ENCODE measurements at regions not wholly inside any gene's neighbourhood (a gene's known extent, or its start where the extent isn't known, plus 50 kb on each side); places are given as distances from the start of the nearest gene placed in this dataset.

- Histone ChIP-seq H3K4me2 (ENCODE audit: low read depth, low read length) (no peak overlapping the region), H3K4me3 (ENCODE audit: low read length) (no peak overlapping the region), H2AFZ (ENCODE audit: low read length) (no peak overlapping the region), H3K79me2 (ENCODE audit: low read length) (no peaks in the 10 kb centered on the region), H4K20me1 (ENCODE audit: insufficient read depth, low read length) (no peaks in the 10 kb centered on the region), H3K27me3 (replicated peaks; ENCODE audit: insufficient read depth, low read length) (no peaks in the 10 kb centered on the region), H3F3A (ENCODE audit: insufficient read depth, low read length) (no peaks in the 10 kb centered on the region), H3K9ac (ENCODE audit: low read length) (no peak overlapping the region), H3K9me2 (replicated peaks; ENCODE audit: insufficient read depth, low read length) (no peaks in the 10 kb centered on the region), H3K27ac (ENCODE audit: low read length) (no peak overlapping the region), H3K36me3 (replicated peaks; ENCODE audit: insufficient read depth, low read length) (no peaks in the 10 kb centered on the region), H3K4me1 (ENCODE audit: low read length) (no peaks in the 10 kb centered on the region), H3K9me3 (replicated peaks; ENCODE audit: insufficient read depth, low read length) (no peaks in the 10 kb centered on the region)
- no peak for DNase-seq
- TF ChIP-seq EZH2 (optimal IDR thresholded peaks at IDR 0.05; ENCODE audit: low read depth, low read length) = no peak
- TF ChIP-seq, protein P1, sequence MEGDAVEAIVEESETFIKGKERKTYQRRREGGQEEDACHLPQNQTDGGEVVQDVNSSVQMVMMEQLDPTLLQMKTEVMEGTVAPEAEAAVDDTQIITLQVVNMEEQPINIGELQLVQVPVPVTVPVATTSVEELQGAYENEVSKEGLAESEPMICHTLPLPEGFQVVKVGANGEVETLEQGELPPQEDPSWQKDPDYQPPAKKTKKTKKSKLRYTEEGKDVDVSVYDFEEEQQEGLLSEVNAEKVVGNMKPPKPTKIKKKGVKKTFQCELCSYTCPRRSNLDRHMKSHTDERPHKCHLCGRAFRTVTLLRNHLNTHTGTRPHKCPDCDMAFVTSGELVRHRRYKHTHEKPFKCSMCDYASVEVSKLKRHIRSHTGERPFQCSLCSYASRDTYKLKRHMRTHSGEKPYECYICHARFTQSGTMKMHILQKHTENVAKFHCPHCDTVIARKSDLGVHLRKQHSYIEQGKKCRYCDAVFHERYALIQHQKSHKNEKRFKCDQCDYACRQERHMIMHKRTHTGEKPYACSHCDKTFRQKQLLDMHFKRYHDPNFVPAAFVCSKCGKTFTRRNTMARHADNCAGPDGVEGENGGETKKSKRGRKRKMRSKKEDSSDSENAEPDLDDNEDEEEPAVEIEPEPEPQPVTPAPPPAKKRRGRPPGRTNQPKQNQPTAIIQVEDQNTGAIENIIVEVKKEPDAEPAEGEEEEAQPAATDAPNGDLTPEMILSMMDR (IDR thresholded peaks at IDR 0.05; ENCODE audit: low read length) = no peak
- no peak for TF ChIP-seq EZH2phosphoT487 (IDR thresholded peaks at IDR 0.05; ENCODE audit: low read length)
These were observed 209.3 kb upstream of the ROPN1 start for GRCh38 chr3:124201226-124201625.

DNA sequence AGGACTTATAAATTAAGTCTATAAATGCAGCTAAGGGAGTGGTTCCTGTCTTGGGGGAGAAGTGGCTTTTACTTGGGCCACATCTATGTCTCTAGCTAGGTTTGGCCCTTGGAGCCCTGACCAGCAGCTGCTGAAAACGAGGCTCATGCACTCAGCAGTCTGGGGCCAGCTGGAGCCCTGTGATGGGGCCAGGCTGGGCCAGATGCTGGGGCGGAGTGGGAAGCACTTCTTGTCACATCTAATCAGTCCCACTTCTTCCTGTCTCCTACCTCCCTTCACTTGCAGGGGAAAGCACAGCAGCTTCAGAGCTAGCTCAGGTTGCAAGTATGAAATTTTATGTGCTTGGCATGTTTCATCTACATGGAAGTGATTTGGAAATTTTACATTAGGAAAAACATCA, 209.9 kb upstream of the ROPN1 start:
- Histone ChIP-seq H3K4me2 (ENCODE audit: low read depth, low read length) (no peak overlapping the region), H3K4me1 (ENCODE audit: low read length) (no peaks in the 10 kb centered on the region), H3K9me2 (replicated peaks; ENCODE audit: insufficient read depth, low read length) (no peaks in the 10 kb centered on the region), H4K20me1 (ENCODE audit: insufficient read depth, low read length) (no peaks in the 10 kb centered on the region), H3F3A (ENCODE audit: insufficient read depth, low read length) (no peaks in the 10 kb centered on the region), H3K4me3 (ENCODE audit: low read length) (no peak overlapping the region), H3K27me3 (replicated peaks; ENCODE audit: insufficient read depth, low read length) (no peaks in the 10 kb centered on the region), H3K27ac (ENCODE audit: low read length) (no peak overlapping the region), H3K79me2 (ENCODE audit: low read length) (no peaks in the 10 kb centered on the region), H3K9me3 (replicated peaks; ENCODE audit: insufficient read depth, low read length) (no peaks in the 10 kb centered on the region), H3K9ac (ENCODE audit: low read length) (no peak overlapping the region), H3K36me3 (replicated peaks; ENCODE audit: insufficient read depth, low read length) (no peaks in the 10 kb centered on the region), H2AFZ (ENCODE audit: low read length) (no peak overlapping the region)
- TF ChIP-seq, protein P1 (IDR thresholded peaks at IDR 0.05; ENCODE audit: low read length) = no peak
- TF ChIP-seq EZH2phosphoT487 (IDR thresholded peaks at IDR 0.05; ENCODE audit: low read length) (no peak), EZH2 (optimal IDR thresholded peaks at IDR 0.05; ENCODE audit: low read depth, low read length) (no peak)
- no peak for DNase-seq

DNA sequence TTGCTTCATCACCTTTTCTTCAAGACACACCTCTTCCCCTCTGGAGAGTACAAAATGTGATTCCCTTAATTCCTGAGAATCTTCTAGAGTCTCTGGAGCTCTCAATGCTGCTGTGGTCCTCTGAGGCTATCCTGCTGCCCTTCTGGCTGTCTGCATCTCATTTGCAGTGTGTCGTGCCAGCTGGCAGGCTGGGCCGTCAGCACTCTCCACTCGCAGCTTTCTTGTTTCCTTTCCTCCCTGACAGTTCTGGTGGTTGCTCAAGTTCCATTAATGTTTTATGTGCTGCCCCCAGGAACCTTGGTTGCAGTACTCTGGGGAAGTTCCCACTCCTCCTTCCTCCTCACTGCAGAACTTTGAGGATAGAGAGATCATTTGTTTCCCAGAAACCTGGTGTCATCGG, 210.8 kb upstream of the ROPN1 start:
- no peak overlapping the region for H3K4me2 ChIP-seq (ENCODE audit: low read depth, low read length)
- no peaks in the 10 kb centered on the region for H3K9me3 ChIP-seq (replicated peaks; ENCODE audit: insufficient read depth, low read length)
- no peaks in the 10 kb centered on the region for H3K9me2 ChIP-seq (replicated peaks; ENCODE audit: insufficient read depth, low read length)
- no peaks in the 10 kb centered on the region for H3F3A ChIP-seq (ENCODE audit: insufficient read depth, low read length)
- H3K4me1 ChIP-seq (ENCODE audit: low read length) = 0 out of 2 replicates have a peak, but pooled peaks cover 5% of the 10 kb centered on the region
- no peaks in the 10 kb centered on the region for H3K27me3 ChIP-seq (replicated peaks; ENCODE audit: insufficient read depth, low read length)
- no peaks in the 10 kb centered on the region for H4K20me1 ChIP-seq (ENCODE audit: insufficient read depth, low read length)
- H3K27ac ChIP-seq (ENCODE audit: low read length) = no peak overlapping the region
- no peak overlapping the region for H2AFZ ChIP-seq (ENCODE audit: low read length)
- no peaks in the 10 kb centered on the region for H3K36me3 ChIP-seq (replicated peaks; ENCODE audit: insufficient read depth, low read length)
- TF ChIP-seq EZH2phosphoT487 (IDR thresholded peaks at IDR 0.05; ENCODE audit: low read length) = no peak
- no peak for TF ChIP-seq EZH2 (optimal IDR thresholded peaks at IDR 0.05; ENCODE audit: low read depth, low read length)
- TF ChIP-seq, protein P1 (IDR thresholded peaks at IDR 0.05; ENCODE audit: low read length) = no peak
- no peak overlapping the region for H3K4me3 ChIP-seq (ENCODE audit: low read length)
- no peak overlapping the region for H3K9ac ChIP-seq (ENCODE audit: low read length)
- no peak for DNase-seq
- no peaks in the 10 kb centered on the region for H3K79me2 ChIP-seq (ENCODE audit: low read length)
